SKM-1 treated with dmso at 0.1 percent for 144 hours (cell line): ENCODE measurements at regions not wholly inside any gene's neighbourhood (a gene's known extent, or its start where the extent isn't known, plus 50 kb on each side); places are given as distances from the start of the nearest gene placed in this dataset.
"Not testable (repeated sequence)": the region's sequence is repeated elsewhere in the genome, so short reads cannot be mapped to it uniquely, and the experiment has no call there.

ENCODE experiments used
- DNase-seq: peaks from one replicate; lab custom pipeline; 2025; ENCODE audit not compliant: unreplicated experiment; lab: John Stamatoyannopoulos, UW

- DNase-seq, result no peak
Measured at GRCh38 chr4:117533501-117533900, 448.1 kb upstream of the TRAM1L1 start.

- no peak for DNase-seq
Measured at GRCh38 chr4:117545039-117545438, 459.7 kb upstream of the TRAM1L1 start.

GRCh38 chr4:117549524-117549923 is 464.1 kb upstream of the TRAM1L1 start:
- no peak for DNase-seq

DNA sequence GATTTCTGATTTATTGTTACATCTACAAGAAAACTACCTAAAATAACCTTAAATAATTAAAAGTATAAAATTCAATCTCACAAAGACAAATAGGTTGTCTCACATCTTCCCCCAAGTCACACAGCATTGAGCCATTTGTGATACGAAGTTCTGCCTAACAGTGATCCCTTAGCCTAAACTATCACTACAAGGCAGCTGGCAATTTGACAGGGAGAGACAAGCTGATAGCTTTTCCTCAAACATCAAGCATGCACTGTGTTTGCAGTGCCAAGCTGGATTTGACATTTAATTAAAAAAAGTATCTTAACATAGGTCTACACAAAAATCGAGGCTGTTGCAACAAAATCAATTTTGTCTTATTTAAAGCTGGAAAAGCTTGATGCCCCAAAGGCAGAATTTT is 464.7 kb upstream of the TRAM1L1 start:
- no peak for DNase-seq

- no peak for DNase-seq
Measured at GRCh38 chr4:117560329-117560728, 474.0 kb upstream of the NDST3 start.

DNA sequence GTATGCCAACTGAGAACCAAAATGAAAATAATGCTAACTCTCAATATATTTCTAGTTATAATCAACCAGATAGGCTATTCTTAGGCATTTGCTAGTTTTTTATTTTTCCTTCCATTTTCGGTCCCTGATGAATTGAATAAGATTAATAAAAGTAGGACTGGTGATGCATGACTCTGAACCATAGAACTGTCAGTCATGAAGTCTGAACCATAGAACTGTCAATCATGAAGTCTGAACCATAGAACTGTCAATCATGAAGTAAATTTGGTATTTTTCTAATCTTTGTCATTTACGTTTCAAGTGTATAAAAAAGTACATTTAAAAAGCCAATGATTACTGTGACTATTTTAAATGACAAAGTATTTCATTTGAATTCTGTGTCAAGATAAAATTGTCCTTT is 460.2 kb upstream of the NDST3 start:
- DNase-seq, result no peak

GRCh38 chr4:117575850-117576249 is 458.4 kb upstream of the NDST3 start:
- DNase-seq, result no peak

- no peak for DNase-seq
Measured at GRCh38 chr4:117577686-117578311, 456.5 kb upstream of the NDST3 start.

DNA sequence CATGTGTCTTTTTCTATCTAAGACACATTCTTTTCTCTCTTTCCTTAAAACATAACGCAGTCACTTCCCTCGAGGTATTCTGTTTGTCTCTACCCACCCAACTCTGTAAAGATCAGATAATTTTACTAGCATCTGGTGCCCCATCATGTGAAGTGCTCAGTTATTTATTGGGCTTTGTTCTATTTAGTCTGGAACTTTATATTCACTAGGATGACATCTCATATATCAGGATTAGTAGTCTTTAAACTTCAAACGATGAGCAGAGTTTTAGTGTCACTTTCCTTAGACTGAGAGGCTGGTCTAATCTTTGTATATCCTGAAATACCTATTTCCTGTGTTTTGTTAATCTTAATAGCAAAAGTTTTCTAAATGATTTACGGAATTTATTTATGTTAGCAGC is 445.5 kb upstream of the NDST3 start:
- DNase-seq, result no peak

GRCh38 chr4:117596917-117597480 is 437.3 kb upstream of the NDST3 start:
- no peak for DNase-seq

GRCh38 chr4:117599393-117599792 is 434.9 kb upstream of the NDST3 start:
- DNase-seq, result not testable (repeated sequence)

DNA sequence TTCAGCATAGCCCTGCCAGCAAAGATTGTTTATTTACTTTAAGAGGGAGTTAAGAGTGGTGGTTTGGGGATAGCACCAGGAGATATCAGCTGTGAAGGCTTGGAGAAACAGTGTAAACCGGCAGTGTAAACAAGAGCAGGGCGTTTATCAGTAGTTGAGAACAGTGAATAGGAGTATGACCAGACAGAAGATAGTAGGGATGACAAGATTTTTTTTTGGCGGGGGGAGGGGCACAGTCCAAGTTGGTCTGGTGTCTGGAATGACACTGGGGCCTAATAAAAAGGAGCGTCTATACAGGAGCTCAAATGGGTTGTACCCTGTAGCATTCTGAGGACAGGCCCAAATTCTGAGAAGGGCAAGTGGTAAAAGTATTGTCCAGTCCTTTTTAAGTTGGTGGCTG is 433.4 kb upstream of the NDST3 start:
- DNase-seq, result not testable (repeated sequence)

GRCh38 chr4:117610706-117611308 is 423.5 kb upstream of the NDST3 start:
- DNase-seq, result no peak

- DNase-seq, result no peak
Measured at GRCh38 chr4:117621673-117622072, 412.6 kb upstream of the NDST3 start.

GRCh38 chr4:117623326-117623725 is 411.0 kb upstream of the NDST3 start:
- no peak for DNase-seq

GRCh38 chr4:117626664-117627063 is 407.6 kb upstream of the NDST3 start:
- no peak for DNase-seq

- DNase-seq, result no peak
Measured at GRCh38 chr4:117634716-117635115, 399.6 kb upstream of the NDST3 start.

DNA sequence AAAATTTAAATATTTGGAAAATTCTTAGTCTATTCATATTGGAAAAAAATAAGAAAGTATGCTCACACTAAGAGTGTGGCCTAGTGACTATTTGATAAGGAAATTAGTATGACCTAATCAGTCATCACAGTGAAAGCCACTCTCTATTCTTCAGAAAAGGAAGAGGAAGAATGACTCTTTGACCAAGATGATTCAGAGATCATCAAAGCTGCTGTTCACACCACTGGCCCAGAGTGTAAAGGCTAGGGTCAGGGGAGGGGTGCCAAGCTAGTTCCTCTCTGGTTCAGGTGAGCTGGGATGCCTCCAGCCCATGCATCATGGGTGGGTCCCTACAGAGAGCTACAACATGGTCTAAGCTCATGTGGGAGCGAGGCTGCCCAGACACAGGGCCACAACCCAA is 396.9 kb upstream of the NDST3 start:
- no peak for DNase-seq

GRCh38 chr4:117640836-117641235 is 393.4 kb upstream of the NDST3 start:
- DNase-seq, result no peak

DNA sequence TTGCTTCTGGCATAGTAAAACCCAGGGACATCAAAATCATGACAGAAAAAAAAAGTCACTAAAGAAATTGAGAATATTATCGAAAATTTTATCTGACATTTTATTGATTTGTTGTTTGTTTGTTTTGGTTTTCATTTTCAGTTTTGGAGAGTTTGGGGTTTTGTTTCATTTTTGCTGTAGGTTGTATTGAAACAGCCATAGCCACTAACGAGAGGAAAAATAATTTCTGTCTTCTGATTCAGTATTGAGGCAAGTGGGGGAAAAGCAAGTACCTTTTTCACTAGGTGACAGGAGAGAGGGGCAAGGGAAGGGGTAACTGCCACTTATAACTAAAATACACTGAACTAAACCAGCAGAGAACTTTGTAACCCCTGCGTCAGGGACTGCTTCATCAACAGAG is 392.8 kb upstream of the NDST3 start:
- DNase-seq, result no peak

- DNase-seq, result no peak
Measured at GRCh38 chr4:117654079-117654478, 380.2 kb upstream of the NDST3 start.

DNA sequence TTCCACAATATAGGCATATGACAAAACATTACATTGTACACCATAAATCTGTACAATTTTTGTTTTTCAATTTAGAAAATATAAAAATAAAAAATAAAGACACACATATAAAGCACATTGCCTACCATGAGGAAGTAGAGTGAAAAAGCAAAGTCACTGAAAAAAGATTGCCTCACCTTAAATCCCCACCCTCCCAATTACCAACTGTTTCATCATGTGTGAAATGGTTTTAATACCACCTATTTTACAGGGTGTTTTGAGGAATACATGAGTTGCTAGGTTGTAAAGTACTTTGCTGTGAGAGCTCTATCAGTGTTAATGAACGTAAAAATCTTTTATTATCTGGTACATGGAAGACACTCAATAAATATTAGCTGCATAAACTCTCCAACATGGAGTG is 373.6 kb upstream of the NDST3 start:
- no peak for DNase-seq
